A673 (cell line): ENCODE measurements at regions not wholly inside any gene's neighbourhood (a gene's known extent, or its start where the extent isn't known, plus 50 kb on each side); places are given as distances from the start of the nearest gene placed in this dataset.
"Not testable (repeated sequence)": the region's sequence is repeated elsewhere in the genome, so short reads cannot be mapped to it uniquely, and the experiment has no call there.

Source experiments
- EZH2 ChIP-seq: fragments of 200-600 bp; sonication (generic); IDR thresholded peaks from 2 replicates; pipeline ENCODE4 v1.6.1; 2017; ENCODE audit warnings: borderline replicate concordance, low read depth, mild to moderate bottlenecking, mixed read lengths, antibody characterized with exemption, low read length; ENCODE audit not compliant: poor library complexity, severe bottlenecking
- TF ChIP-seq, protein P1 (sequence below): fragments of 300-800, 200-600 bp; sonication (generic); conservative IDR thresholded peaks from 2 replicates; pipeline ENCODE4 v1.5.1; 2017; ENCODE audit warnings: low read depth, mild to moderate bottlenecking, antibody characterized with exemption, low read length, moderate library complexity, mixed read lengths

GRCh38 chr10:16250136-16250535, 186.7 kb upstream of the PTER start:
- TF ChIP-seq, protein P1, sequence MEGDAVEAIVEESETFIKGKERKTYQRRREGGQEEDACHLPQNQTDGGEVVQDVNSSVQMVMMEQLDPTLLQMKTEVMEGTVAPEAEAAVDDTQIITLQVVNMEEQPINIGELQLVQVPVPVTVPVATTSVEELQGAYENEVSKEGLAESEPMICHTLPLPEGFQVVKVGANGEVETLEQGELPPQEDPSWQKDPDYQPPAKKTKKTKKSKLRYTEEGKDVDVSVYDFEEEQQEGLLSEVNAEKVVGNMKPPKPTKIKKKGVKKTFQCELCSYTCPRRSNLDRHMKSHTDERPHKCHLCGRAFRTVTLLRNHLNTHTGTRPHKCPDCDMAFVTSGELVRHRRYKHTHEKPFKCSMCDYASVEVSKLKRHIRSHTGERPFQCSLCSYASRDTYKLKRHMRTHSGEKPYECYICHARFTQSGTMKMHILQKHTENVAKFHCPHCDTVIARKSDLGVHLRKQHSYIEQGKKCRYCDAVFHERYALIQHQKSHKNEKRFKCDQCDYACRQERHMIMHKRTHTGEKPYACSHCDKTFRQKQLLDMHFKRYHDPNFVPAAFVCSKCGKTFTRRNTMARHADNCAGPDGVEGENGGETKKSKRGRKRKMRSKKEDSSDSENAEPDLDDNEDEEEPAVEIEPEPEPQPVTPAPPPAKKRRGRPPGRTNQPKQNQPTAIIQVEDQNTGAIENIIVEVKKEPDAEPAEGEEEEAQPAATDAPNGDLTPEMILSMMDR: not testable (repeated sequence)
- not testable (repeated sequence) for TF ChIP-seq EZH2
